ENCODE measurements at regions not wholly inside any gene's neighbourhood (a gene's known extent, or its start where the extent isn't known, plus 50 kb on each side); places are given as distances from the start of the nearest gene placed in this dataset.

DNA sequence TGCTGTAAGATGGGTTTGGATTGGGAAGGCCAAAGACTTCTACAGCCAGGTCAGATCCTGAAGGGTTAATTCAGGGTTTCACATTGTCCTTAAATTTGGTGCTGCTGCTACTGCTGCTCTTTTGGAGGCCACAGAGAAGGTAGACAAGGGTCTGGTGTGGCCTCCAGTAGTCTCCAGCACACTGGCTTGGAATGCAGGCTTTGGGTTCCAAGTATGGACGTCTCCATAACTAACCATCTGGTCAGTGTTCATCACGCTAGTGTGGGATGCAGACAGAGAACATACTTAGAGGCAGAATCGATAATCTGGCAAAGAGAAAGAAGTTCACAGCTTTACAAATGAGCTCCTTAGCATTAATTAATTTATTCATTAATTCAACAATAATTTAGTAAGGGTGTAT is 154.1 kb downstream of the ZBTB18 start:
- CTCF ChIA-PET = no interaction called here
- H3K27ac Mint-ChIP-seq = no peak overlapping the region
- DNase-seq (ENCODE audit: low spot score) (no peak), ATAC-seq (no peak)
- H3K27me3 Mint-ChIP-seq (ENCODE audit: low read depth) = peaks cover 3% of the 10 kb centered on the region; the same call in 1 of the 2 replicates
- no peaks in the 10 kb centered on the region for H3K36me3 Mint-ChIP-seq
- H3K9me3 Mint-ChIP-seq = no peaks in the 10 kb centered on the region
- no peak overlapping the region for H3K4me3 Mint-ChIP-seq
- POLR2A ChIA-PET = no interaction called here
- no peak for TF ChIP-seq NR2C2 (CRISPR knock-in tag; IDR thresholded peaks at IDR 0.05)
- TF ChIP-seq, protein P1, sequence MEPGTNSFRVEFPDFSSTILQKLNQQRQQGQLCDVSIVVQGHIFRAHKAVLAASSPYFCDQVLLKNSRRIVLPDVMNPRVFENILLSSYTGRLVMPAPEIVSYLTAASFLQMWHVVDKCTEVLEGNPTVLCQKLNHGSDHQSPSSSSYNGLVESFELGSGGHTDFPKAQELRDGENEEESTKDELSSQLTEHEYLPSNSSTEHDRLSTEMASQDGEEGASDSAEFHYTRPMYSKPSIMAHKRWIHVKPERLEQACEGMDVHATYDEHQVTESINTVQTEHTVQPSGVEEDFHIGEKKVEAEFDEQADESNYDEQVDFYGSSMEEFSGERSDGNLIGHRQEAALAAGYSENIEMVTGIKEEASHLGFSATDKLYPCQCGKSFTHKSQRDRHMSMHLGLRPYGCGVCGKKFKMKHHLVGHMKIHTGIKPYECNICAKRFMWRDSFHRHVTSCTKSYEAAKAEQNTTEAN (CRISPR knock-in tag; IDR thresholded peaks at IDR 0.05) = no peak
- no peaks in the 10 kb centered on the region for H3K4me1 Mint-ChIP-seq

DNA sequence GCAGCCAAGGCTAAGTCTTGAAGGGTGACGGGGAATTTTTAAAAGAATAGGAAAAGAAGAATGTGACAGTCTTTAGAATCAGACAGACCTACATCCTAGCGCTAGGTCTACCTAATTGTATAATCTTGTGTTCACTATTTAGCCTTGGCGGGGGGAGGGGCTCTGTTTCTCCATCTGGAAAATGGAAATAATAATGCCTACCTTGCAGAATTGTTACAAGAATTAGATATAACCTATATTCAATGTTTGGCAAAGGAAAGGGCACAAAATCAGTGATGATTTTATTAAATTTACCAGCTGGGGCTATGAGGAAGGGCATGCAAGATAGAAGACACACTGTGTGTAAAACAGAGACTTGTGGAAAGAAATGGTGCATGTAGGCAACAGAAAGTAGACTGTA is 154.8 kb downstream of the ZBTB18 start:
- H3K36me3 Mint-ChIP-seq = no peaks in the 10 kb centered on the region
- H3K9me3 Mint-ChIP-seq = no peaks in the 10 kb centered on the region
- no peak overlapping the region for H3K4me3 Mint-ChIP-seq
- no peak for DNase-seq (ENCODE audit: low spot score)
- ChIA-PET CTCF (no interaction called here), POLR2A (no interaction called here)
- no peaks in the 10 kb centered on the region for H3K4me1 Mint-ChIP-seq
- H3K27ac Mint-ChIP-seq = no peak overlapping the region
- no peak for ATAC-seq
- peaks cover 3% of the 10 kb centered on the region; the same call in 1 of the 2 replicates for H3K27me3 Mint-ChIP-seq (ENCODE audit: low read depth)
- TF ChIP-seq, protein P2, sequence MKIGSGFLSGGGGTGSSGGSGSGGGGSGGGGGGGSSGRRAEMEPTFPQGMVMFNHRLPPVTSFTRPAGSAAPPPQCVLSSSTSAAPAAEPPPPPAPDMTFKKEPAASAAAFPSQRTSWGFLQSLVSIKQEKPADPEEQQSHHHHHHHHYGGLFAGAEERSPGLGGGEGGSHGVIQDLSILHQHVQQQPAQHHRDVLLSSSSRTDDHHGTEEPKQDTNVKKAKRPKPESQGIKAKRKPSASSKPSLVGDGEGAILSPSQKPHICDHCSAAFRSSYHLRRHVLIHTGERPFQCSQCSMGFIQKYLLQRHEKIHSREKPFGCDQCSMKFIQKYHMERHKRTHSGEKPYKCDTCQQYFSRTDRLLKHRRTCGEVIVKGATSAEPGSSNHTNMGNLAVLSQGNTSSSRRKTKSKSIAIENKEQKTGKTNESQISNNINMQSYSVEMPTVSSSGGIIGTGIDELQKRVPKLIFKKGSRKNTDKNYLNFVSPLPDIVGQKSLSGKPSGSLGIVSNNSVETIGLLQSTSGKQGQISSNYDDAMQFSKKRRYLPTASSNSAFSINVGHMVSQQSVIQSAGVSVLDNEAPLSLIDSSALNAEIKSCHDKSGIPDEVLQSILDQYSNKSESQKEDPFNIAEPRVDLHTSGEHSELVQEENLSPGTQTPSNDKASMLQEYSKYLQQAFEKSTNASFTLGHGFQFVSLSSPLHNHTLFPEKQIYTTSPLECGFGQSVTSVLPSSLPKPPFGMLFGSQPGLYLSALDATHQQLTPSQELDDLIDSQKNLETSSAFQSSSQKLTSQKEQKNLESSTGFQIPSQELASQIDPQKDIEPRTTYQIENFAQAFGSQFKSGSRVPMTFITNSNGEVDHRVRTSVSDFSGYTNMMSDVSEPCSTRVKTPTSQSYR (CRISPR knock-in tag; IDR thresholded peaks at IDR 0.05) = no peak
- TF ChIP-seq ELF4 (CRISPR knock-in tag; IDR thresholded peaks at IDR 0.05; ENCODE audit: low read depth) (no peak), MXD4 (CRISPR knock-in tag; IDR thresholded peaks at IDR 0.05; ENCODE audit: borderline replicate concordance) (no peak), EMX1 (CRISPR knock-in tag; IDR thresholded peaks at IDR 0.05) (no peak), JAZF1 (CRISPR knock-in tag; IDR thresholded peaks at IDR 0.05) (no peak), TEAD1 (CRISPR knock-in tag; IDR thresholded peaks at IDR 0.05) (no peak), FOXP1 (CRISPR knock-in tag; IDR thresholded peaks at IDR 0.05; ENCODE audit: borderline replicate concordance) (no peak)
- TF ChIP-seq, protein P1 (CRISPR knock-in tag; IDR thresholded peaks at IDR 0.05) = no peak
- TF ChIP-seq, protein P3, sequence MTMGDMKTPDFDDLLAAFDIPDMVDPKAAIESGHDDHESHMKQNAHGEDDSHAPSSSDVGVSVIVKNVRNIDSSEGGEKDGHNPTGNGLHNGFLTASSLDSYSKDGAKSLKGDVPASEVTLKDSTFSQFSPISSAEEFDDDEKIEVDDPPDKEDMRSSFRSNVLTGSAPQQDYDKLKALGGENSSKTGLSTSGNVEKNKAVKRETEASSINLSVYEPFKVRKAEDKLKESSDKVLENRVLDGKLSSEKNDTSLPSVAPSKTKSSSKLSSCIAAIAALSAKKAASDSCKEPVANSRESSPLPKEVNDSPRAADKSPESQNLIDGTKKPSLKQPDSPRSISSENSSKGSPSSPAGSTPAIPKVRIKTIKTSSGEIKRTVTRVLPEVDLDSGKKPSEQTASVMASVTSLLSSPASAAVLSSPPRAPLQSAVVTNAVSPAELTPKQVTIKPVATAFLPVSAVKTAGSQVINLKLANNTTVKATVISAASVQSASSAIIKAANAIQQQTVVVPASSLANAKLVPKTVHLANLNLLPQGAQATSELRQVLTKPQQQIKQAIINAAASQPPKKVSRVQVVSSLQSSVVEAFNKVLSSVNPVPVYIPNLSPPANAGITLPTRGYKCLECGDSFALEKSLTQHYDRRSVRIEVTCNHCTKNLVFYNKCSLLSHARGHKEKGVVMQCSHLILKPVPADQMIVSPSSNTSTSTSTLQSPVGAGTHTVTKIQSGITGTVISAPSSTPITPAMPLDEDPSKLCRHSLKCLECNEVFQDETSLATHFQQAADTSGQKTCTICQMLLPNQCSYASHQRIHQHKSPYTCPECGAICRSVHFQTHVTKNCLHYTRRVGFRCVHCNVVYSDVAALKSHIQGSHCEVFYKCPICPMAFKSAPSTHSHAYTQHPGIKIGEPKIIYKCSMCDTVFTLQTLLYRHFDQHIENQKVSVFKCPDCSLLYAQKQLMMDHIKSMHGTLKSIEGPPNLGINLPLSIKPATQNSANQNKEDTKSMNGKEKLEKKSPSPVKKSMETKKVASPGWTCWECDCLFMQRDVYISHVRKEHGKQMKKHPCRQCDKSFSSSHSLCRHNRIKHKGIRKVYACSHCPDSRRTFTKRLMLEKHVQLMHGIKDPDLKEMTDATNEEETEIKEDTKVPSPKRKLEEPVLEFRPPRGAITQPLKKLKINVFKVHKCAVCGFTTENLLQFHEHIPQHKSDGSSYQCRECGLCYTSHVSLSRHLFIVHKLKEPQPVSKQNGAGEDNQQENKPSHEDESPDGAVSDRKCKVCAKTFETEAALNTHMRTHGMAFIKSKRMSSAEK (CRISPR knock-in tag; IDR thresholded peaks at IDR 0.05; ENCODE audit: borderline replicate concordance) = no peak
- TF ChIP-seq, protein P4, sequence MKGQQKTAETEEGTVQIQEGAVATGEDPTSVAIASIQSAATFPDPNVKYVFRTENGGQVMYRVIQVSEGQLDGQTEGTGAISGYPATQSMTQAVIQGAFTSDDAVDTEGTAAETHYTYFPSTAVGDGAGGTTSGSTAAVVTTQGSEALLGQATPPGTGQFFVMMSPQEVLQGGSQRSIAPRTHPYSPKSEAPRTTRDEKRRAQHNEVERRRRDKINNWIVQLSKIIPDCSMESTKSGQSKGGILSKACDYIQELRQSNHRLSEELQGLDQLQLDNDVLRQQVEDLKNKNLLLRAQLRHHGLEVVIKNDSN (CRISPR knock-in tag; IDR thresholded peaks at IDR 0.05) = no peak
- TF ChIP-seq, protein P5, sequence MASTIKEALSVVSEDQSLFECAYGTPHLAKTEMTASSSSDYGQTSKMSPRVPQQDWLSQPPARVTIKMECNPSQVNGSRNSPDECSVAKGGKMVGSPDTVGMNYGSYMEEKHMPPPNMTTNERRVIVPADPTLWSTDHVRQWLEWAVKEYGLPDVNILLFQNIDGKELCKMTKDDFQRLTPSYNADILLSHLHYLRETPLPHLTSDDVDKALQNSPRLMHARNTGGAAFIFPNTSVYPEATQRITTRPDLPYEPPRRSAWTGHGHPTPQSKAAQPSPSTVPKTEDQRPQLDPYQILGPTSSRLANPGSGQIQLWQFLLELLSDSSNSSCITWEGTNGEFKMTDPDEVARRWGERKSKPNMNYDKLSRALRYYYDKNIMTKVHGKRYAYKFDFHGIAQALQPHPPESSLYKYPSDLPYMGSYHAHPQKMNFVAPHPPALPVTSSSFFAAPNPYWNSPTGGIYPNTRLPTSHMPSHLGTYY (CRISPR knock-in tag; IDR thresholded peaks at IDR 0.05) = no peak
- TF ChIP-seq, protein P6, sequence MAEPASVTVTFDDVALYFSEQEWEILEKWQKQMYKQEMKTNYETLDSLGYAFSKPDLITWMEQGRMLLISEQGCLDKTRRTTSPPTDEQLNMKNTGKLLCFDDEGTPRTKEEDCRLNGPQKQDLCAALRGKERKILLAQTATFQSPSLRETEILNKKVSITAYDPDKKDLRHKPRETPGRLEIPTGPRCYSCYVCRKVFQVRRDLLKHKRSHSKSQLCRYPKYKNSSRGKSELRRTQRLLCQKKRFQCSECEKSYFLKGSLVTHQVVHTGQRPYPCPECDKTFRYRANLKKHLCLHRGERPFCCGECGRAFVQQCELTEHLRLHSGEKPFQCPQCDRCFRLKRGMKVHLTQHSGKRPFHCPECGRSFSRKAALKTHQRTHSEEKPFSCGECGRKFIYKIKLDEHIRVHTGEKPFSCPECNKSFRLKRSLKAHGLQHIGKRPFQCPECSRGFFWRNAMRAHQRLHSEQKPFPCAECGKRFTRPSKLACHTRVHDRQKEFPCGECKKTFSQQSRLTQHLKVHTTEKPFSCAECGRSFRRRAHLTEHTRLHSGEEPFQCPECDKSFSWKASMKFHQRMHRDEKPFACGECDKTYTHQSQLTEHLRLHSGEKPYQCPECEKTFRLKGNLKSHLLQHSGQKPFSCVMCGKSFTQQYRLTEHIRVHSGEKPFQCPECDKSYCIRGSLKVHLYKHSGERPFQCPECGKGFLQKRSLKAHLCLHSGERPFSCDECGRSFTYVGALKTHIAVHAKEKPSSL (CRISPR knock-in tag; conservative IDR thresholded peaks at IDR 0.05) = no peak
- TF ChIP-seq, protein P7, sequence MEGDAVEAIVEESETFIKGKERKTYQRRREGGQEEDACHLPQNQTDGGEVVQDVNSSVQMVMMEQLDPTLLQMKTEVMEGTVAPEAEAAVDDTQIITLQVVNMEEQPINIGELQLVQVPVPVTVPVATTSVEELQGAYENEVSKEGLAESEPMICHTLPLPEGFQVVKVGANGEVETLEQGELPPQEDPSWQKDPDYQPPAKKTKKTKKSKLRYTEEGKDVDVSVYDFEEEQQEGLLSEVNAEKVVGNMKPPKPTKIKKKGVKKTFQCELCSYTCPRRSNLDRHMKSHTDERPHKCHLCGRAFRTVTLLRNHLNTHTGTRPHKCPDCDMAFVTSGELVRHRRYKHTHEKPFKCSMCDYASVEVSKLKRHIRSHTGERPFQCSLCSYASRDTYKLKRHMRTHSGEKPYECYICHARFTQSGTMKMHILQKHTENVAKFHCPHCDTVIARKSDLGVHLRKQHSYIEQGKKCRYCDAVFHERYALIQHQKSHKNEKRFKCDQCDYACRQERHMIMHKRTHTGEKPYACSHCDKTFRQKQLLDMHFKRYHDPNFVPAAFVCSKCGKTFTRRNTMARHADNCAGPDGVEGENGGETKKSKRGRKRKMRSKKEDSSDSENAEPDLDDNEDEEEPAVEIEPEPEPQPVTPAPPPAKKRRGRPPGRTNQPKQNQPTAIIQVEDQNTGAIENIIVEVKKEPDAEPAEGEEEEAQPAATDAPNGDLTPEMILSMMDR (IDR thresholded peaks at IDR 0.05) = no peak
- TF ChIP-seq, protein P8, sequence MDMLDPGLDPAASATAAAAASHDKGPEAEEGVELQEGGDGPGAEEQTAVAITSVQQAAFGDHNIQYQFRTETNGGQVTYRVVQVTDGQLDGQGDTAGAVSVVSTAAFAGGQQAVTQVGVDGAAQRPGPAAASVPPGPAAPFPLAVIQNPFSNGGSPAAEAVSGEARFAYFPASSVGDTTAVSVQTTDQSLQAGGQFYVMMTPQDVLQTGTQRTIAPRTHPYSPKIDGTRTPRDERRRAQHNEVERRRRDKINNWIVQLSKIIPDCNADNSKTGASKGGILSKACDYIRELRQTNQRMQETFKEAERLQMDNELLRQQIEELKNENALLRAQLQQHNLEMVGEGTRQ (CRISPR knock-in tag; IDR thresholded peaks at IDR 0.05) = no peak
